ENCODE measurements at regions not wholly inside any gene's neighbourhood (a gene's known extent, or its start where the extent isn't known, plus 50 kb on each side); places are given as distances from the start of the nearest gene placed in this dataset.

- no peaks in the 10 kb centered on the region for H3K9me3 ChIP-seq
- no peaks in the 10 kb centered on the region for H3K27me3 ChIP-seq
- DNase-seq: peak; percentile 68
- peaks cover 60% of the 10 kb centered on the region for H3K36me3 ChIP-seq
- peak overlapping the region; percentile 63 for H3K4me3 ChIP-seq
Observed at GRCh38 chr17:77323413-77324171, 182.8 kb downstream of the SEC14L1 start.

GRCh38 chr17:77324227-77324626 is 183.5 kb downstream of the SEC14L1 start:
- Histone ChIP-seq H3K27me3 (no peaks in the 10 kb centered on the region), H3K36me3 (peaks cover 58% of the 10 kb centered on the region), H3K4me3 (peak overlapping the region; percentile 63), H3K9me3 (no peaks in the 10 kb centered on the region)
- no peak for DNase-seq

GRCh38 chr17:77325577-77326075 is 184.9 kb downstream of the SEC14L1 start:
- no peaks in the 10 kb centered on the region for H3K9me3 ChIP-seq
- no peak for DNase-seq
- peaks cover 55% of the 10 kb centered on the region for H3K36me3 ChIP-seq
- no peaks in the 10 kb centered on the region for H3K27me3 ChIP-seq
- H3K4me3 ChIP-seq: no peak overlapping the region

GRCh38 chr17:77326076-77326591 is 185.4 kb downstream of the SEC14L1 start:
- H3K4me3 ChIP-seq: no peak overlapping the region
- DNase-seq: no peak
- H3K27me3 ChIP-seq: no peaks in the 10 kb centered on the region
- H3K9me3 ChIP-seq: no peaks in the 10 kb centered on the region
- H3K36me3 ChIP-seq: peaks cover 52% of the 10 kb centered on the region

GRCh38 chr17:77326636-77327035 is 185.9 kb downstream of the SEC14L1 start:
- Histone ChIP-seq H3K36me3 (peaks cover 51% of the 10 kb centered on the region), H3K27me3 (no peaks in the 10 kb centered on the region), H3K9me3 (no peaks in the 10 kb centered on the region), H3K4me3 (no peak overlapping the region)
- no peak for DNase-seq

- Histone ChIP-seq H3K9me3 (no peaks in the 10 kb centered on the region; the same call in 1 of the 2 replicates), H3K36me3 (peaks cover 51% of the 10 kb centered on the region), H3K4me3 (no peak overlapping the region), H3K27me3 (no peaks in the 10 kb centered on the region)
- no peak for DNase-seq
Observed at GRCh38 chr17:77327181-77327565, 186.4 kb downstream of the SEC14L1 start.

- Histone ChIP-seq H3K27me3 (no peaks in the 10 kb centered on the region), H3K9me3 (peaks cover 4% of the 10 kb centered on the region), H3K36me3 (peaks cover 52% of the 10 kb centered on the region), H3K4me3 (no peak overlapping the region)
- DNase-seq: no peak
Observed at GRCh38 chr17:77327566-77328464, 187.0 kb downstream of the SEC14L1 start.

- Histone ChIP-seq H3K4me3 (no peak overlapping the region), H3K9me3 (peaks cover 9% of the 10 kb centered on the region), H3K27me3 (no peaks in the 10 kb centered on the region), H3K36me3 (peaks cover 54% of the 10 kb centered on the region)
- DNase-seq: no peak
Observed at GRCh38 chr17:77328823-77329740, 188.3 kb downstream of the SEC14L1 start.

- Histone ChIP-seq H3K9me3 (peaks cover 9% of the 10 kb centered on the region), H3K4me3 (no peak overlapping the region), H3K27me3 (no peaks in the 10 kb centered on the region), H3K36me3 (peaks cover 54% of the 10 kb centered on the region)
- no peak for DNase-seq
Observed at GRCh38 chr17:77329741-77330531, 189.2 kb downstream of the SEC14L1 start.

GRCh38 chr17:77330602-77331081 is 189.9 kb downstream of the SEC14L1 start:
- Histone ChIP-seq H3K4me3 (no peak overlapping the region), H3K36me3 (peaks cover 54% of the 10 kb centered on the region), H3K9me3 (peaks cover 9% of the 10 kb centered on the region), H3K27me3 (no peaks in the 10 kb centered on the region)
- no peak for DNase-seq

- Histone ChIP-seq H3K36me3 (peaks cover 51% of the 10 kb centered on the region), H3K27me3 (no peaks in the 10 kb centered on the region), H3K4me3 (no peak overlapping the region), H3K9me3 (peaks cover 13% of the 10 kb centered on the region)
- peak; percentile 92 for DNase-seq
Observed at GRCh38 chr17:77331301-77331864, 190.6 kb downstream of the SEC14L1 start.

GRCh38 chr17:77332034-77332971 is 191.5 kb downstream of the SEC14L1 start:
- H3K9me3 ChIP-seq: peaks cover 21% of the 10 kb centered on the region
- peaks cover 51% of the 10 kb centered on the region for H3K36me3 ChIP-seq
- H3K27me3 ChIP-seq: no peaks in the 10 kb centered on the region
- H3K4me3 ChIP-seq: no peak overlapping the region
- DNase-seq: no peak

- peak; percentile 68 for DNase-seq
- Histone ChIP-seq H3K36me3 (peaks cover 52% of the 10 kb centered on the region), H3K9me3 (peaks cover 23% of the 10 kb centered on the region), H3K27me3 (no peaks in the 10 kb centered on the region), H3K4me3 (no peak overlapping the region)
Observed at GRCh38 chr17:77332981-77333685, 192.4 kb downstream of the SEC14L1 start.

- no peak for DNase-seq
- Histone ChIP-seq H3K36me3 (peaks cover 67% of the 10 kb centered on the region), H3K9me3 (peaks cover 23% of the 10 kb centered on the region), H3K4me3 (no peak overlapping the region), H3K27me3 (no peaks in the 10 kb centered on the region)
Observed at GRCh38 chr17:77337150-77337549, 196.4 kb downstream of the SEC14L1 start.

Data from MG63 (cell line).